IMR-90 (cell line): ENCODE measurements at regions not wholly inside any gene's neighbourhood (a gene's known extent, or its start where the extent isn't known, plus 50 kb on each side); places are given as distances from the start of the nearest gene placed in this dataset.

Experiments
- ATAC-seq: fragments of 200-7000 bp; cut with Tn5 transposase; 2 replicates; pipeline ENCODE4 v1.9.1; 2020; ENCODE audit warnings: low read depth, mild to moderate bottlenecking, moderate library complexity
- BruUV-seq: library from RNA; stranded (reverse); fragments of 400-500 nt; replicated peaks from 2 replicates; lab custom pipeline; 2021; lab: Mats Ljungman, UMichigan
- CTCF ChIA-PET: fragments of 300-600 bp; formaldehyde crosslinking; extraction: SDS; loops from one replicate; lab custom pipeline; 2021; ENCODE audit warnings: antibody characterized with exemption; lab: Yijun Ruan, JAX
- POLR2A ChIA-PET: fragments of 300-600 bp; sonication (Branson Sonifier 250); formaldehyde crosslinking; loops from one replicate; lab custom pipeline; 2022; ENCODE audit warnings: antibody characterized with exemption; ENCODE audit not compliant: unreplicated experiment; lab: Charles Lee
- DNase-seq: peaks from one replicate; pipeline ENCODE4 v3.0.0; 2013
- H2AFZ ChIP-seq: replicated peaks from 2 replicates; pipeline ENCODE3; 2013; ENCODE audit warnings: low read length, mild to moderate bottlenecking; ENCODE audit not compliant: poor library complexity
- H2AK5ac ChIP-seq: 2 replicates; pipeline ENCODE4 v1.6.1; 2013; ENCODE audit warnings: low read depth, low read length, inconsistent platforms
- H2AK9ac ChIP-seq: replicated peaks from 2 replicates; pipeline ENCODE3; 2013; ENCODE audit warnings: mild to moderate bottlenecking, low read depth, low read length, moderate library complexity; ENCODE audit not compliant: poor library complexity
- H2BK120ac ChIP-seq: 2 replicates; pipeline ENCODE4 v1.6.1; 2013; ENCODE audit warnings: low read depth, low read length, inconsistent platforms
- H2BK15ac ChIP-seq: 3 replicates; pipeline ENCODE4 v1.6.1; 2013; ENCODE audit warnings: low read depth, low read length, inconsistent platforms
- H2BK20ac ChIP-seq: 2 replicates; pipeline ENCODE4 v1.6.1; 2013; ENCODE audit warnings: low read depth, mild to moderate bottlenecking, inconsistent platforms, low read length, moderate library complexity
- H2BK5ac ChIP-seq: 2 replicates; pipeline ENCODE4 v1.6.1; 2013; ENCODE audit warnings: mild to moderate bottlenecking, low read depth, low read length, inconsistent platforms; ENCODE audit not compliant: poor library complexity, severe bottlenecking
- H3K14ac ChIP-seq: replicated peaks from 2 replicates; pipeline ENCODE4 v1.6.1; 2013; ENCODE audit warnings: low read depth, low read length, inconsistent platforms
- H3K18ac ChIP-seq: 2 replicates; pipeline ENCODE4 v1.6.1; 2013; ENCODE audit warnings: low read depth, low read length, control low read depth
- H3K23ac ChIP-seq: 2 replicates; pipeline ENCODE4 v1.6.1; 2013; ENCODE audit warnings: low read depth, low read length, inconsistent platforms
- H3K27ac ChIP-seq: 2 replicates; pipeline ENCODE4 v1.5.1; 2013; ENCODE audit warnings: mild to moderate bottlenecking, control low read depth, low read length; ENCODE audit not compliant: insufficient read depth
- H3K27me3 ChIP-seq: 2 replicates; pipeline ENCODE4 v1.6.1; 2013; ENCODE audit warnings: low read length; ENCODE audit not compliant: control insufficient read depth, insufficient read depth
- H3K36me3 ChIP-seq: 2 replicates; pipeline ENCODE4 v1.6.1; 2013; ENCODE audit warnings: low read length, mixed read lengths; ENCODE audit not compliant: control insufficient read depth, insufficient read depth
- H3K4ac ChIP-seq: 2 replicates; pipeline ENCODE4 v1.6.1; 2013; ENCODE audit warnings: low read depth, low read length, inconsistent platforms
- H3K4me1 ChIP-seq: 2 replicates; pipeline ENCODE4 v1.6.1; 2013; ENCODE audit warnings: low read length, mixed read lengths; ENCODE audit not compliant: control insufficient read depth, insufficient read depth
- H3K4me2 ChIP-seq: 2 replicates; pipeline ENCODE4 v1.6.1; 2013; ENCODE audit warnings: low read depth, mild to moderate bottlenecking, control low read depth, low read length, moderate library complexity
- H3K4me3 ChIP-seq: 2 replicates; pipeline ENCODE4 v1.5.1; 2013; ENCODE audit warnings: low read depth, mild to moderate bottlenecking, control low read depth, low read length, moderate library complexity; ENCODE audit not compliant: insufficient read depth
- H3K56ac ChIP-seq: 2 replicates; pipeline ENCODE4 v1.6.1; 2013; ENCODE audit warnings: low read length, inconsistent platforms; ENCODE audit not compliant: insufficient read depth; ENCODE audit errors: extremely low read depth
- H3K79me1 ChIP-seq, 2 experiments: 2 replicates each; pipeline ENCODE4 v1.6.1; 2013; ENCODE audit warnings: low read length in 2 of 2, inconsistent platforms in 1 of 2, low read depth in 1 of 2
- H3K9ac ChIP-seq: 2 replicates; pipeline ENCODE4 v1.6.1; 2013; ENCODE audit warnings: low read depth, low read length, control low read depth
- H3K9me1 ChIP-seq: 2 replicates; pipeline ENCODE4 v1.6.1; 2013; ENCODE audit warnings: low read length, inconsistent platforms; ENCODE audit not compliant: insufficient read depth
- H3K9me3 ChIP-seq: 2 replicates; pipeline ENCODE4 v1.6.1; 2013; ENCODE audit warnings: low read length; ENCODE audit not compliant: control insufficient read depth, insufficient read depth
- H4K20me1 ChIP-seq: 2 replicates; pipeline ENCODE4 v1.6.1; 2013; ENCODE audit warnings: low read length, inconsistent platforms; ENCODE audit not compliant: insufficient read depth
- H4K5ac ChIP-seq: 2 replicates; pipeline ENCODE4 v1.6.1; 2013; ENCODE audit warnings: mild to moderate bottlenecking, low read depth, low read length, control low read depth
- H4K8ac ChIP-seq, 2 experiments: 2 replicates each; pipeline ENCODE4 v1.6.1; 2013; ENCODE audit warnings: low read depth in 2 of 2, low read length in 2 of 2, control low read depth in 1 of 2, inconsistent platforms in 1 of 2
- H4K91ac ChIP-seq: 2 replicates; pipeline ENCODE4 v1.6.1; 2013; ENCODE audit warnings: low read depth, low read length, inconsistent platforms; ENCODE audit not compliant: insufficient read depth
- RCOR1 ChIP-seq: IDR thresholded peaks from 2 replicates; pipeline ENCODE4 v1.6.1; 2012; ENCODE audit warnings: mild to moderate bottlenecking, low read length, improper control_type of control experiment; ENCODE audit not compliant: insufficient replicate concordance
- WGBS, 2 experiments: methylation state at CpG; one replicate each; pipeline versions ENCODE4 v1.1.5 to v1.1.7; 2013; ENCODE audit warnings: missing lambda C conversion rate in 2 of 2; ENCODE audit not compliant: insufficient read length in 1 of 2; ENCODE audit errors: extremely low coverage in 2 of 2; 5-methylcytosine and 5-hydroxymethylcytosine counted together
- dilution Hi-C: fragments of 300-500 bp; cut with HindIII; formaldehyde crosslinking; loops from one replicate; pipeline ENCODE4 v1.14.3; 2018; ENCODE audit warnings: low sequenced_read_pairs; ENCODE audit not compliant: unreplicated experiment
- in situ Hi-C: fragments of 300-500 bp; cut with MboI; formaldehyde crosslinking; loops from 3 replicates; pipeline ENCODE4 v1.14.3; 2019; ENCODE audit warnings: low sequenced_read_pairs, inconsistent platforms, mixed read lengths
- intact Hi-C: fragments of 100-400 bp; cut with micrococcal nuclease; formaldehyde crosslinking; loops from 2 replicates; pipeline ENCODE4 v1.10.0; 2022

- in situ Hi-C loops = no loop called here
- H2BK120ac ChIP-seq = no peak overlapping the region
These were observed 105.6 kb upstream of the LRRN1 start for GRCh38 chr3:3693593-3693992.

More at GRCh38 chr3:3693593-3693992, 105.6 kb upstream of the LRRN1 start:
- ChIA-PET POLR2A (no interaction called here), CTCF (no interaction called here)
- BruUV-seq = no TSS peak
- Histone ChIP-seq H3K4ac (no peak overlapping the region), H3K27ac (no peak overlapping the region), H4K20me1 (no peaks in the 10 kb centered on the region), H3K9me3 (peaks cover 17% of the 10 kb centered on the region), H2AFZ (no peak overlapping the region), H2BK5ac (no peak overlapping the region), H2AK9ac (no peak overlapping the region), H3K9me1 (no peaks in the 10 kb centered on the region), H3K4me3 (no peak overlapping the region), H4K8ac (no peak overlapping the region), H3K18ac (no peak overlapping the region), H3K56ac (no peak overlapping the region), H3K4me1 (no peaks in the 10 kb centered on the region), H2BK20ac (no peak overlapping the region), H3K36me3 (no peaks in the 10 kb centered on the region), H2BK15ac (no peak overlapping the region), H3K14ac (no peak overlapping the region), H3K9ac (no peak overlapping the region), H3K4me2 (no peak overlapping the region), H3K79me1 (no peaks in the 10 kb centered on the region), H4K5ac (no peak overlapping the region), H2AK5ac (no peak overlapping the region), H3K23ac (no peak overlapping the region), H4K91ac (no peak overlapping the region), H3K27me3 (no peaks in the 10 kb centered on the region)
- dilution Hi-C loops (no loop called here), intact Hi-C loops (no loop called here)
- WGBS, 2 experiments = no CpG with 5 or more reads among the region's 1 CpG
- DNase-seq = no peak
- no peak for TF ChIP-seq RCOR1
- no peak for ATAC-seq
